Gastrocnemius medialis (tissue), 4 donors: ENCODE measurements at regions not wholly inside any gene's neighbourhood (a gene's known extent, or its start where the extent isn't known, plus 50 kb on each side); places are given as distances from the start of the nearest gene placed in this dataset.
A peak's percentile ranks its signal among the peaks of the same experiment; 100 is the strongest.
"Not testable (repeated sequence)": the region's sequence is repeated elsewhere in the genome, so short reads cannot be mapped to it uniquely, and the experiment has no call there.

Experiments used
- ATAC-seq, 2 donors: fragments of 150-250 bp; one replicate each; pipeline ENCODE4 v1.9.1; 2016
- DNase-seq, 2 donors: peaks; one replicate each; pipeline ENCODE4 v3.0.0-alpha.2; 2019
- H3K27ac ChIP-seq, 4 donors: fragments of 200-600 bp; sonication (generic); 1 replicate in 1 of 4; 2 replicates in 3 of 4; pipeline ENCODE4 v1.5.1; 2016 to 2018; ENCODE audit warnings: mild to moderate bottlenecking in 2 of 4, moderate library complexity in 1 of 4
- H3K27me3 ChIP-seq, 3 donors: fragments of 200-600 bp; sonication (generic) in 2 of 3; 1 replicate in 1 of 3; 2 replicates in 2 of 3; pipeline versions ENCODE4 v1.5.1 to v1.6.0; 2016 to 2019; ENCODE audit warnings: mild to moderate bottlenecking in 1 of 3, moderate library complexity in 1 of 3
- H3K36me3 ChIP-seq, 2 donors: fragments of 200-600 bp; sonication (generic) in 1 of 2; one replicate each; pipeline ENCODE4 v1.5.1; 2017 to 2018
- H3K4me1 ChIP-seq, 2 donors: fragments of 200-600 bp; sonication (generic) in 1 of 2; one replicate each; pipeline ENCODE4 v1.5.1; 2016 to 2017; ENCODE audit warnings: mild to moderate bottlenecking in 2 of 2
- H3K4me3 ChIP-seq, 4 donors: fragments of 200-600 bp; sonication (generic) in 3 of 4; 1 replicate in 1 of 4; 2 replicates in 3 of 4; pipeline ENCODE4 v1.5.1; 2016 to 2019; ENCODE audit warnings: mild to moderate bottlenecking in 2 of 4
- H3K9me3 ChIP-seq, 3 donors: fragments of 200-600 bp; sonication (generic) in 2 of 3; 1 replicate in 1 of 3; 2 replicates in 2 of 3; pipeline ENCODE4 v1.5.1; 2016 to 2019
- CTCF ChIP-seq, 5 experiments: fragments of 450-650 bp in 3 of 5; fragments of 200-600 bp in 2 of 5; sonication (generic) in 2 of 5; IDR thresholded peaks in 4 of 5; conservative IDR thresholded peaks in 1 of 5; 1 replicate in 4 of 5; 2 replicates in 1 of 5; pipeline ENCODE4 v1.5.1; 2016 to 2019; ENCODE audit warnings: antibody characterized with exemption in 5 of 5, mild to moderate bottlenecking in 3 of 5, moderate library complexity in 3 of 5
- POLR2A ChIP-seq, 2 donors: fragments of 450-650 bp; IDR thresholded peaks; one replicate each; pipeline ENCODE4 v1.6.1; 2017; ENCODE audit warnings: antibody characterized with exemption in 2 of 2, mild to moderate bottlenecking in 2 of 2, moderate library complexity in 2 of 2
- in situ Hi-C, 4 donors: fragments of 200-750 bp; cut with MboI; loops; one replicate each; pipeline versions ENCODE4 v1.15.0 to v1.8.0; 2017; ENCODE audit warnings: low sequenced_read_pairs in 4 of 4
- intact Hi-C: fragments of 100-400 bp; cut with DNase I; formaldehyde crosslinking; loops from one replicate; pipeline ENCODE4 v1.15.1; 2023; ENCODE audit warnings: low total_unique reads

GRCh38 chr7:81845744-81846241, 75.9 kb upstream of the HGF start:
- in situ Hi-C loops, result no loop called here
- Histone ChIP-seq H3K27ac (peak overlapping the region in 1 of 4 donors; percentile 9), H3K4me3 (peak overlapping the region in 1 of 4 donors; percentile 8)

GRCh38 chr7:81843657-81844056, 73.8 kb upstream of the HGF start:
- H3K4me3 ChIP-seq, intact Hi-C loops, H3K4me1 ChIP-seq, H3K27me3 ChIP-seq, H3K9me3 ChIP-seq, H3K36me3 ChIP-seq, in situ Hi-C loops, ATAC-seq, H3K27ac ChIP-seq, DNase-seq: not testable (repeated sequence)

More at GRCh38 chr7:81845744-81846241, 75.9 kb upstream of the HGF start:
- TF ChIP-seq CTCF (IDR thresholded peaks at IDR 0.05 in 4 of 5, conservative IDR thresholded peaks at IDR 0.05 in 1 of 5), result no peak
- no peak for TF ChIP-seq POLR2A (IDR thresholded peaks at IDR 0.05)
- Histone ChIP-seq H3K4me1 (no peaks in the 10 kb centered on the region), H3K36me3 (no peaks in the 10 kb centered on the region), H3K9me3 (no peaks in the 10 kb centered on the region), H3K27me3 (no peaks in the 10 kb centered on the region)
- DNase-seq, result no peak
- intact Hi-C loops, result no loop called here
- ATAC-seq, result no peak

GRCh38 chr7:81842361-81842760, 72.5 kb upstream of the HGF start:
- no peaks in the 10 kb centered on the region for H3K27me3 ChIP-seq
- no peak for TF ChIP-seq CTCF (IDR thresholded peaks at IDR 0.05 in 4 of 5, conservative IDR thresholded peaks at IDR 0.05 in 1 of 5)
- TF ChIP-seq POLR2A (IDR thresholded peaks at IDR 0.05), result no peak
- H3K27ac ChIP-seq, result no peak overlapping the region
- in situ Hi-C loops, result no loop called here
- intact Hi-C loops, result no loop called here
- ATAC-seq, result no peak
- H3K4me3 ChIP-seq, result no peak overlapping the region
- no peak for DNase-seq
- no peaks in the 10 kb centered on the region for H3K4me1 ChIP-seq
- H3K36me3 ChIP-seq, result no peaks in the 10 kb centered on the region
- no peaks in the 10 kb centered on the region for H3K9me3 ChIP-seq

- DNase-seq (no peak), ATAC-seq (no peak)
- TF ChIP-seq POLR2A (IDR thresholded peaks at IDR 0.05) (no peak), CTCF (IDR thresholded peaks at IDR 0.05 in 4 of 5, conservative IDR thresholded peaks at IDR 0.05 in 1 of 5) (no peak)
- Histone ChIP-seq H3K4me3 (no peak overlapping the region), H3K4me1 (no peaks in the 10 kb centered on the region), H3K9me3 (no peaks in the 10 kb centered on the region), H3K27ac (no peak overlapping the region), H3K27me3 (no peaks in the 10 kb centered on the region), H3K36me3 (no peaks in the 10 kb centered on the region)
- in situ Hi-C loops (no loop called here), intact Hi-C loops (no loop called here)
Observed at GRCh38 chr7:81839708-81840369, 70.0 kb upstream of the HGF start.

- Histone ChIP-seq H3K27ac (no peak overlapping the region), H3K36me3 (no peaks in the 10 kb centered on the region), H3K9me3 (peaks cover 0 to 7% (median 0%) of the 10 kb centered on the region in 3 donors), H3K4me1 (no peaks in the 10 kb centered on the region), H3K27me3 (no peaks in the 10 kb centered on the region), H3K4me3 (no peak overlapping the region)
- DNase-seq (no peak), ATAC-seq (no peak)
- no peak for TF ChIP-seq CTCF (IDR thresholded peaks at IDR 0.05 in 4 of 5, conservative IDR thresholded peaks at IDR 0.05 in 1 of 5)
- TF ChIP-seq POLR2A (IDR thresholded peaks at IDR 0.05), result no peak
- intact Hi-C loops, result no loop called here
- in situ Hi-C loops, result no loop called here
Observed at GRCh38 chr7:81833401-81833800, 63.6 kb upstream of the HGF start.
